K562 (cell line): ENCODE measurements at regions not wholly inside any gene's neighbourhood (a gene's known extent, or its start where the extent isn't known, plus 50 kb on each side); places are given as distances from the start of the nearest gene placed in this dataset.

ENCODE experiments used
- CHCHD3 ChIP-seq: fragments of 250-450 bp; sonication (Bioruptor Pico); IDR thresholded peaks from 2 replicates; pipeline ENCODE4 v2.1.2; 2022; ENCODE audit warnings: mild to moderate bottlenecking
- DPF2 ChIP-seq: fragments of 450-650 bp; IDR thresholded peaks from 2 replicates; pipeline ENCODE4 v1.6.1; 2016
- KLF10 ChIP-seq: fragments of 250-450 bp; sonication (Bioruptor Pico); IDR thresholded peaks from 2 replicates; pipeline ENCODE4 v1.6.1; 2021; ENCODE audit warnings: matching md5 sums
- MGA ChIP-seq: fragments of 450-650 bp; IDR thresholded peaks from 2 replicates; pipeline ENCODE4 v1.6.1; 2016; ENCODE audit warnings: mild to moderate bottlenecking, moderate library complexity
- MYNN ChIP-seq, 2 experiments: sonication (generic); formaldehyde crosslinking in 1 of 2; IDR thresholded peaks; 2 replicates each; pipeline versions ENCODE4 v1.5.0 to v1.6.1; 2016 to 2020; ENCODE audit warnings: antibody characterized with exemption in 1 of 2, missing genetic modification reagents in 1 of 2
- NR2C2 ChIP-seq, 2 experiments: fragments of 200-800 bp in 1 of 2; sonication (Bioruptor generic) in 1 of 2; sonication (generic) in 1 of 2; formaldehyde crosslinking in 1 of 2; IDR thresholded peaks; 2 replicates each; pipeline versions ENCODE4 v1.6.1 to v1.8.0; 2016 to 2022; ENCODE audit warnings: mild to moderate bottlenecking in 1 of 2, missing compliant biosample characterization in 1 of 2, missing genetic modification characterization in 1 of 2, missing genetic modification reagents in 1 of 2
- TCF7 ChIP-seq: sonication (generic); IDR thresholded peaks from 2 replicates; pipeline ENCODE4 v1.6.1; 2016; ENCODE audit warnings: antibody characterized with exemption, borderline replicate concordance
- ZNF253 ChIP-seq: fragments of 250-450 bp; sonication (Bioruptor Pico); conservative IDR thresholded peaks from 2 replicates; pipeline ENCODE4 v1.6.1; 2021; ENCODE audit warnings: mild to moderate bottlenecking
- ZNF407 ChIP-seq: fragments of 450-650 bp; IDR thresholded peaks from 2 replicates; pipeline ENCODE4 v1.6.1; 2016; ENCODE audit warnings: low read depth
- ZNF707 ChIP-seq: fragments of 250-450 bp; sonication (Bioruptor Pico); conservative IDR thresholded peaks from 2 replicates; pipeline ENCODE4 v1.8.0; 2022; ENCODE audit warnings: inconsistent platforms, mild to moderate bottlenecking, moderate library complexity

- TF ChIP-seq MGA (no peak), TCF7 (no peak), MYNN (IDR thresholded peaks at IDR 0.05) (no peak), MYNN (CRISPR knock-in tag; IDR thresholded peaks at IDR 0.05) (no peak), CHCHD3 (CRISPR knock-in tag) (no peak), DPF2 (no peak), ZNF707 (CRISPR knock-in tag) (no peak), ZNF407 (no peak), ZNF253 (CRISPR knock-in tag) (no peak), KLF10 (CRISPR knock-in tag) (no peak), NR2C2 (CRISPR knock-in tag; IDR thresholded peaks at IDR 0.05) (no peak), NR2C2 (tag; IDR thresholded peaks at IDR 0.05) (no peak)
These were observed 507.2 kb downstream of the CDH26 start (continued) for GRCh38 chr20:60465439-60465838.
